ENCODE measurements at regions not wholly inside any gene's neighbourhood (a gene's known extent, or its start where the extent isn't known, plus 50 kb on each side); places are given as distances from the start of the nearest gene placed in this dataset.
"Not testable (repeated sequence)": the region's sequence is repeated elsewhere in the genome, so short reads cannot be mapped to it uniquely, and the experiment has no call there.

DNA sequence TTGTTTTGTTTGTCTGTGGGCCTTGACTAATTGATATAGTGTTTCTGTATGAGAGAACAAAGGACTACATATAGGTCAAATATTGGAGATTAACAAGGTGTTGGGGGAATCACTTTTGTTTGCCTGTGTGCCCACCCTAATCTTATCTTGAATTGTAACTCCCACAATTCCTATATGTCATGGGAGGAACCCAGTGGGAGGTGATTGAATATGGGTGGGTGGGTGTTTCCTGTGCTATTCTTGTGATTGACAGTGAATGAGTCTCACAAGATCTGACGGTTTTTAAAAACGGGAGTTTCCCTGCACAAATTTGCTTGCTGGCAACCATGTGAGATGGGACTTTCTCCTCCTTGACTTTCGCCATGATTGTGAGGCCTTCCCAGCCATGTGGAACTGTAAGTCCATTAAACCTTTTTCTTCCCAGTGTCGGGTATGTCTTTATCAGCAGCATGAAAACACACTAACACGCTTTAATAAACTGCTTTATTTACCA is 64.9 kb upstream of the HSPB3 start:
- H3K4me3 Mint-ChIP-seq (ENCODE audit: unreplicated experiment) = no peak overlapping the region
- H3K27me3 Mint-ChIP-seq (ENCODE audit: insufficient read depth, unreplicated experiment) = no peaks in the 10 kb centered on the region
- peak overlapping the region; percentile 57 for H3K27ac Mint-ChIP-seq (ENCODE audit: low read depth, unreplicated experiment)
- H3K9me3 Mint-ChIP-seq (ENCODE audit: unreplicated experiment) = no peaks in the 10 kb centered on the region
- ChIA-PET POLR2A (interaction anchor here (0.7 to 1.5 kb wide), 10 partner anchors 9 to 124 kb away, joined by 3 to 9 read pairs (median 4); partner anchors contain the start of gene ARL15), CTCF (interaction anchor here (1.0 to 1.1 kb wide), 2 partner anchors 12 to 147 kb away, joined by 3 read pairs; no protein-coding TSS in a partner anchor)
- TF ChIP-seq, protein P1, sequence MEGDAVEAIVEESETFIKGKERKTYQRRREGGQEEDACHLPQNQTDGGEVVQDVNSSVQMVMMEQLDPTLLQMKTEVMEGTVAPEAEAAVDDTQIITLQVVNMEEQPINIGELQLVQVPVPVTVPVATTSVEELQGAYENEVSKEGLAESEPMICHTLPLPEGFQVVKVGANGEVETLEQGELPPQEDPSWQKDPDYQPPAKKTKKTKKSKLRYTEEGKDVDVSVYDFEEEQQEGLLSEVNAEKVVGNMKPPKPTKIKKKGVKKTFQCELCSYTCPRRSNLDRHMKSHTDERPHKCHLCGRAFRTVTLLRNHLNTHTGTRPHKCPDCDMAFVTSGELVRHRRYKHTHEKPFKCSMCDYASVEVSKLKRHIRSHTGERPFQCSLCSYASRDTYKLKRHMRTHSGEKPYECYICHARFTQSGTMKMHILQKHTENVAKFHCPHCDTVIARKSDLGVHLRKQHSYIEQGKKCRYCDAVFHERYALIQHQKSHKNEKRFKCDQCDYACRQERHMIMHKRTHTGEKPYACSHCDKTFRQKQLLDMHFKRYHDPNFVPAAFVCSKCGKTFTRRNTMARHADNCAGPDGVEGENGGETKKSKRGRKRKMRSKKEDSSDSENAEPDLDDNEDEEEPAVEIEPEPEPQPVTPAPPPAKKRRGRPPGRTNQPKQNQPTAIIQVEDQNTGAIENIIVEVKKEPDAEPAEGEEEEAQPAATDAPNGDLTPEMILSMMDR (IDR thresholded peaks at IDR 0.05; ENCODE audit: unreplicated experiment) = no peak
- H3K4me1 Mint-ChIP-seq (ENCODE audit: insufficient read depth, unreplicated experiment) = peaks cover 13% of the 10 kb centered on the region
- intact Hi-C loops (cut with micrococcal nuclease) = no loop called here
- no peaks in the 10 kb centered on the region for H3K36me3 Mint-ChIP-seq (ENCODE audit: insufficient read depth, unreplicated experiment)
- DNase-seq (ENCODE audit: unreplicated experiment) = no peak
- BruUV-seq (replicated peaks) = no TSS peak

DNA sequence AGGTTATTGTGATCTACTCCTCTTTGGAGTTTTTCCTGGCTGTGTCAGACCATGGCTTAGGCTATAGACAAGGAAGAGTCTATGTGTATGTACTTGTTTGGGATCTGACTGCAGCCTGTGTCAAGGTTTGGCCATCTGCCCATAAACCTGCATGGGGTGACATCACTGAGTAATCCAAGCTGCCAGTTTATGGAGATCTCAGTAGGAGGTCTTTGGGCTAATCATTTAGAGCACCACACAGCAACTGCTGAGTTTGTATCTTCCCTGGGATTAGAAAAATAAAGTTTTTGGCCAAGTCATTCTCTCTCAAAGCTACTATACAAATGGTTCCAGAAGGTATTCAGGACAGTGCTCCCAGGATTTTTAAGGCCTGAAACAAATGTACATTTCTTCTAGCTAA is 65.5 kb upstream of the HSPB3 start:
- peak; percentile 94 for DNase-seq (ENCODE audit: unreplicated experiment)
- Mint-ChIP-seq H3K27ac (ENCODE audit: low read depth, unreplicated experiment) (peak overlapping the region; percentile 57), H3K9me3 (ENCODE audit: unreplicated experiment) (no peaks in the 10 kb centered on the region), H3K4me3 (ENCODE audit: unreplicated experiment) (no peak overlapping the region), H3K4me1 (ENCODE audit: insufficient read depth, unreplicated experiment) (peaks cover 13% of the 10 kb centered on the region), H3K27me3 (ENCODE audit: insufficient read depth, unreplicated experiment) (no peaks in the 10 kb centered on the region), H3K36me3 (ENCODE audit: insufficient read depth, unreplicated experiment) (no peaks in the 10 kb centered on the region)
- intact Hi-C loops (cut with micrococcal nuclease) = no loop called here
- POLR2A ChIA-PET = interaction anchor here (0.7 to 1.5 kb wide), 10 partner anchors 10 to 124 kb away, joined by 3 to 9 read pairs (median 4); partner anchors contain the start of gene ARL15
- no TSS peak for BruUV-seq (replicated peaks)
- CTCF ChIA-PET = interaction anchor here (0.6 to 1.1 kb wide), 3 partner anchors 12 to 146 kb away, joined by 3 read pairs; no protein-coding TSS in a partner anchor
- TF ChIP-seq, protein P1 (IDR thresholded peaks at IDR 0.05; ENCODE audit: unreplicated experiment) = no peak

DNA sequence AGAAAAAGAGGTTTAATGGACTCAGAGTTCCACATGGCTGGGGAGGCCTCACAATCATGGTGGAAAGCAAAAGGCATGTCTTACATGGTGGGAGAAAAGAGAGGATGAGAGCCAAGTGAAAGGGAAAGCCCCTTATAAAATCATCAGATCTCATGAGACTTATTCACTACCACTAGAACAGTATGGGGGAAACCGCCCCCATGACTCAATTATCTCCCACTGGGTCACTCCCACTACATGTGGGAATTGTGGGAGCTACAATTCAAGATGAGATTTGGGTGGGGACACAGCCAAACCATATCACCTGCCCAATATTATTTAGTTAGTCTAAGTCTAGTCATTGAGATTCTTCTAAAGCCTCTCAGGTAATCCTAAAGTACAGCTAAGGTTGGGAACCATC is 66.1 kb upstream of the HSPB3 start:
- peaks cover 13% of the 10 kb centered on the region for H3K4me1 Mint-ChIP-seq (ENCODE audit: insufficient read depth, unreplicated experiment)
- CTCF ChIA-PET = interaction anchor here (1.1 kb wide), 1 partner anchor 146 kb away, joined by 3 read pairs; no protein-coding TSS in a partner anchor
- POLR2A ChIA-PET = interaction anchor here (1.3 to 1.5 kb wide), 3 partner anchors 30 to 83 kb away, joined by 4 to 8 read pairs (median 5); no protein-coding TSS in a partner anchor
- H3K27me3 Mint-ChIP-seq (ENCODE audit: insufficient read depth, unreplicated experiment); BruUV-seq (replicated peaks); H3K9me3 Mint-ChIP-seq (ENCODE audit: unreplicated experiment); H3K4me3 Mint-ChIP-seq (ENCODE audit: unreplicated experiment); H3K36me3 Mint-ChIP-seq (ENCODE audit: insufficient read depth, unreplicated experiment); intact Hi-C loops (cut with micrococcal nuclease); DNase-seq (ENCODE audit: unreplicated experiment): not testable (repeated sequence)
- peak overlapping the region; percentile 57 for H3K27ac Mint-ChIP-seq (ENCODE audit: low read depth, unreplicated experiment)

DNA sequence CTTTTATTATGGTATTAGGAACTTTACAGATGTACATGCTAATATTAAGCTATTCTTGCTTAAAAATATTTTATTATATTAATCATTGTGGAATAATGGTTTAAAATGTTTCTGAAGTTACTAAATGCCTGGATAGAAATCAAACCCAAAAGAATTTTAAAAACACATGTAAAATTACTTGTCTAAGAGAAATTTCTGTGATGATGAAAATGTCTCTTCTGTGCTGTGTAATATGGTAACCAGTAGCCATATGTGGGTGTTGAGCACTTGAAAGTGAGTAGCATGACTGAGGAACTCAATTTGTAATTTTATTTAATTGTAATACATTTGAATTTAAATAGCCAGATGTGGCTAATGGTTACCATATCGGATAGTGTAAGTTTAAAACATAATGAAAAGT is 66.7 kb upstream of the HSPB3 start:
- peaks cover 14% of the 10 kb centered on the region for H3K4me1 Mint-ChIP-seq (ENCODE audit: insufficient read depth, unreplicated experiment)
- H3K27me3 Mint-ChIP-seq (ENCODE audit: insufficient read depth, unreplicated experiment) = no peaks in the 10 kb centered on the region
- H3K27ac Mint-ChIP-seq (ENCODE audit: low read depth, unreplicated experiment) = peak overlapping the region; percentile 57
- intact Hi-C loops (cut with micrococcal nuclease) = no loop called here
- H3K36me3 Mint-ChIP-seq (ENCODE audit: insufficient read depth, unreplicated experiment) = no peaks in the 10 kb centered on the region
- BruUV-seq (replicated peaks) = no TSS peak
- H3K4me3 Mint-ChIP-seq (ENCODE audit: unreplicated experiment) = no peak overlapping the region
- POLR2A ChIA-PET = interaction anchor here (0.5 to 1.8 kb wide), 4 partner anchors 13 to 80 kb away, joined by 3 to 11 read pairs (median 6); no protein-coding TSS in a partner anchor
- TF ChIP-seq, protein P1 (IDR thresholded peaks at IDR 0.05; ENCODE audit: unreplicated experiment) = no peak
- no peak for DNase-seq (ENCODE audit: unreplicated experiment)
- no peaks in the 10 kb centered on the region for H3K9me3 Mint-ChIP-seq (ENCODE audit: unreplicated experiment)
- CTCF ChIA-PET = interaction anchor here (0.8 to 1.0 kb wide), 2 partner anchors 22 to 44 kb away, joined by 3 read pairs; no protein-coding TSS in a partner anchor

Data from MCF 10A (cell line).